ENCODE measurements at regions not wholly inside any gene's neighbourhood (a gene's known extent, or its start where the extent isn't known, plus 50 kb on each side); places are given as distances from the start of the nearest gene placed in this dataset.
"Not testable (repeated sequence)": the region's sequence is repeated elsewhere in the genome, so short reads cannot be mapped to it uniquely, and the experiment has no call there.

GRCh38 chr1:206256935-206257334 lies 53.6 kb downstream of the SRGAP2 start:
- not testable (repeated sequence) for DNase-seq (ENCODE audit: low read depth)

GRCh38 chr1:206261473-206261872 lies 58.1 kb downstream of the SRGAP2 start:
- DNase-seq (ENCODE audit: low read depth) = not testable (repeated sequence)

- not testable (repeated sequence) for DNase-seq (ENCODE audit: low read depth)
Observed at GRCh38 chr1:206262424-206262823, 59.1 kb downstream of the SRGAP2 start.

- DNase-seq (ENCODE audit: low read depth) = not testable (repeated sequence)
Observed at GRCh38 chr1:206264916-206265315, 61.6 kb downstream of the SRGAP2 start.

GRCh38 chr1:206271153-206271552 lies 67.8 kb downstream of the SRGAP2 start:
- not testable (repeated sequence) for DNase-seq (ENCODE audit: low read depth)

GRCh38 chr1:206273104-206273503 lies 69.8 kb downstream of the SRGAP2 start:
- DNase-seq (ENCODE audit: low read depth) = not testable (repeated sequence)

- DNase-seq (ENCODE audit: low read depth) = not testable (repeated sequence)
Observed at GRCh38 chr1:206276143-206276542, 72.8 kb downstream of the SRGAP2 start.

- DNase-seq (ENCODE audit: low read depth) = not testable (repeated sequence)
Observed at GRCh38 chr1:206278683-206279082, 75.3 kb downstream of the SRGAP2 start.

- not testable (repeated sequence) for DNase-seq (ENCODE audit: low read depth)
Observed at GRCh38 chr1:206280683-206281082, 77.3 kb downstream of the SRGAP2 start.

- DNase-seq (ENCODE audit: low read depth) = not testable (repeated sequence)
Observed at GRCh38 chr1:206281912-206282654, 78.7 kb downstream of the SRGAP2 start.

GRCh38 chr1:206285024-206285960 lies 82.0 kb downstream of the SRGAP2 start:
- DNase-seq (ENCODE audit: low read depth) = not testable (repeated sequence)

- DNase-seq (ENCODE audit: low read depth) = not testable (repeated sequence)
Observed at GRCh38 chr1:206287759-206288158, 84.4 kb downstream of the SRGAP2 start.

GRCh38 chr1:206288453-206288852 lies 85.1 kb downstream of the SRGAP2 start:
- DNase-seq (ENCODE audit: low read depth) = not testable (repeated sequence)

GRCh38 chr1:206297145-206298031 lies 94.0 kb downstream of the SRGAP2 start:
- DNase-seq (ENCODE audit: low read depth) = not testable (repeated sequence)

- not testable (repeated sequence) for DNase-seq (ENCODE audit: low read depth)
Observed at GRCh38 chr1:206298032-206298392, 94.7 kb downstream of the SRGAP2 start.

GRCh38 chr1:206299181-206299791 lies 95.9 kb downstream of the SRGAP2 start:
- DNase-seq (ENCODE audit: low read depth) = not testable (repeated sequence)

- not testable (repeated sequence) for DNase-seq (ENCODE audit: low read depth)
Observed at GRCh38 chr1:206299942-206300341, 96.6 kb downstream of the SRGAP2 start.

GRCh38 chr1:206302056-206302455 lies 98.7 kb downstream of the SRGAP2 start:
- DNase-seq (ENCODE audit: low read depth) = peak; percentile 10

- DNase-seq (ENCODE audit: low read depth) = not testable (repeated sequence)
Observed at GRCh38 chr1:206307442-206307841, 104.1 kb downstream of the SRGAP2 start.

- not testable (repeated sequence) for DNase-seq (ENCODE audit: low read depth)
Observed at GRCh38 chr1:206310948-206311347, 107.6 kb downstream of the SRGAP2 start.

GRCh38 chr1:206311611-206312273 lies 108.4 kb downstream of the SRGAP2 start:
- DNase-seq (ENCODE audit: low read depth) = not testable (repeated sequence)

Data from stromal cell of bone marrow (primary cell).